HG03045 (cell line): ENCODE measurements at regions not wholly inside any gene's neighbourhood (a gene's known extent, or its start where the extent isn't known, plus 50 kb on each side); places are given as distances from the start of the nearest gene placed in this dataset.
"Not testable (repeated sequence)": the region's sequence is repeated elsewhere in the genome, so short reads cannot be mapped to it uniquely, and the experiment has no call there.

Experiments used
- ATAC-seq: cut with Tn5 transposase; IDR thresholded peaks from one replicate; pipeline ENCODE4 v1.9.1; 2021; ENCODE audit warnings: mild to moderate bottlenecking, moderate library complexity; ENCODE audit not compliant: unreplicated experiment

DNA sequence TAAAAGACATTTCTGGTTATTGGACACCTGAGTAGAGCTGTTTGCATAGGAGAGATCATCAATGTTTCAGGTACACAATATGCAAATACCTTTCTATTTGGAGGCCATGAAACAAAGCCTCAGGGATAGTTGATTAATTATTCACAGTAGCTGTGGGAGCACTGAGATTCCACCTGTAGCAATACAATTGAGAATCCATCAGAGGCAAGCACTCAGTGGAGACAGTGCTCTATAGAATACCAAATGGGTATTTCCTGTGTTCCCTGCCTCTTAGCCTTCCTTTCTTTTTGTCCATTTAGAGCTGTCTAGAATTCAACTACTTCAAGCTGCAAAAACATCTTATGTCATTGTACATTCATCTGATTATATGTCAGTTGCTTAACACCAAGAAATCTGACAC lies 1754.0 kb upstream of the ACO1 start:
- no peak for ATAC-seq

DNA sequence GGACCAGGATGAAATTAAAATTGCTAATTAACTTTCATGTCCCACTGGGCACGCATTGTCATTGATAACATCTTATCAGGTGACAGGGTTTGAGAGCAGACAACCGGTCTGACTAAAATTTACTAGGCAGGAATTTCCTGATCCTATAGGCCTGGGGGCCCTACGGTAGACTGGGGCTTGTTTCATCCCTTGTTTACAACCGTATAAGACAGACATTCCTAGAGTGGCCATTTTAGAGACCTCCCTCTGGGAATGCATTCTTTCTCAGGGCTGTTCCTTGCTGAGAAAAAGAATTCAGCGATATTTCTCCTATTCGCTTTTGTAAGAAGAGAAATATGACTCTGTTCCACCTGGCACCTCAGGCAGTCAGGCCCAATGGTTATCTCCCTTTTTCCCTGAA lies 1737.8 kb upstream of the ACO1 start:
- not testable (repeated sequence) for ATAC-seq

GRCh38 chr9:30661925-30662324 lies 1722.5 kb upstream of the ACO1 start:
- ATAC-seq: no peak

DNA sequence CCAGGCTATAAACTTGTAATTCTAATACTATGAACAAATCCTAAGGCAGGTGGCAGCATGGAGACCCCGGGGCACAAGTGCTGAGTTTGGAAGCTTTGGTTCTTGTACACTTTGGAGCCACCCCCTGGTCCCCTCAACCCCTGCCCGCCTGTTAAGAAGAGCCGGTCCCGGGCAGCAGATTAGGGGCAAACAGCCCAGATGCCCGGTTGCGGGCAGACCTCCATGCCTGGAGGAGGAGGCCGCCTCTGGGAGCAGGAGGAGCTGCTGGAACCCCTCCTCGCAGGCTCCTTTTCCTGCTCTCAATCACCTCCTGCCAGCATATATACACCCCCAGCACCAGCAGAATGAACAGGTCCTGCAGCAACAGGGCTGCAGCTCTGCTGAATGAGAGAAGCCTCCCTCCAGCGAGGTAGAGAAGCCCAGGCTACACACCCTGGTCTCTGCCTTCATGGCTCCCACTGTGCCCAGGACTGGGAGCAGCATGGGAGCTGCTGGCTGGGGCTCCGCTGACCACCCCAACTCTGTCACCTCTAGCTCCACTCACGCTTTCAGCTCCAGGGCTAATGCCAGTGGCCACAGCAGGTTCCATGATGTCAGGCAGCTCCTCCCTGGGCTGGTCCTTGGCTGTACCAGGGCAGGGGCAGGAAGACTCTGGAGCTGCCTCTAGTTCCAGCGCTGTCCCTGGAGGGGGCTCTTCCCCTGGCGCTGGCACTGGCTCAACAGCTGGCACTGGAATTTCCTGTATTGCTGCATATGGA lies 1713.5 kb upstream of the ACO1 start:
- ATAC-seq: no peak

DNA sequence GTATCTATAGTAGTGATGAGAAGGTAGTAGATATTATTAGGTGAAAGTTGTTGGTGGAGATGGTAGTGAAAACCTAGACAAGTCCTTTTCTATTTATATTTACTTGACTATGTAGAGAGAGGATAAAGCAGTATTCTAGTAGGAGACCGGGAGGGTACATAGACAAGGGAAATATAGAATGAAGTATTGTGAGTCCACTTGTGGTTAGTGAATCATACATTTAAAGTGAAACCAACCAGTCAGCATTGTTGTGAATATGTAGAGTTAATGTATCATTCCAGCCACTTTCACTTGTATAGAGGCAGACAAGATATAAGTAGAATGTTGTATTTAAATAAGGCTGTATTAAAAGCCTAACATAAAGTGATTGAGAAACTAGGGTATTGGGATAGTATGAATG lies 1711.3 kb upstream of the ACO1 start:
- no peak for ATAC-seq

DNA sequence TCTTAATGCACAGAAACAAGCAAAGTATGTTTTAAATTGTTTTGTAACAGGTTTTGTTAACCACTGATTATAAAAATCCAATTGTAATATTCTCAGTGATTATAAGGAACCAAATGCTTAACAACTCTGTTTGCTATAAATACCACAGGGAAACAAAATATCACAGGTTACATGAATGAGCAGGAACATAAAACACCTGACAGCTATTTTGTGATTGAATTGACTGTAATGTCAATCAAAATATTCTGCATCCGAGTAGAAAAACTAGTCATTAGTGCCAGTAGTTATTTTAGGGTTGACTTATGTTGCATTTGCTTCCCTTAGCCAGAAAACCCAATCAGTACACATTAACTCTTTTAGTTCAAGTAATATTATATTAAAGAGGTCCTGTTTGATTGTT lies 1707.8 kb upstream of the ACO1 start:
- ATAC-seq: no peak

GRCh38 chr9:30677221-30677620 lies 1707.2 kb upstream of the ACO1 start:
- ATAC-seq: no peak

- no peak for ATAC-seq
Observed at GRCh38 chr9:30688801-30689200, 1695.6 kb upstream of the ACO1 start.

DNA sequence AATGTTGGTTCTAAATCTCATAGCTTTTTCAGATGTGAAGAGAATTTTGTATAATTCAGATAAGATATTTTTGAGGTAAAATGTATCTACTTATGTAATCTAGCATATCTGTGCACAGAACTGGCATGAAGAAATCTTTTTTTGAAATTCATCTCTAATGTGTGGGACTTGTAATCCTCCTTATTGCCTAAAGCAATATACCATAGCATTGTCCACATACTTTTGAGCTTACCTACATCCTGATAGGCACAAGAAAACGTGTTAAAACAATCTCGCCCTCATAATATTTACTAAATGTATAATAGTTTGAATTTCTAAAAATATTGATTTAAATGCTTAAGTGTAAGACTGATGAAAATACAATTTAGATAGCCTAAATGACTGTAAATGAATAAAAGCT lies 1686.5 kb upstream of the ACO1 start:
- no peak for ATAC-seq

DNA sequence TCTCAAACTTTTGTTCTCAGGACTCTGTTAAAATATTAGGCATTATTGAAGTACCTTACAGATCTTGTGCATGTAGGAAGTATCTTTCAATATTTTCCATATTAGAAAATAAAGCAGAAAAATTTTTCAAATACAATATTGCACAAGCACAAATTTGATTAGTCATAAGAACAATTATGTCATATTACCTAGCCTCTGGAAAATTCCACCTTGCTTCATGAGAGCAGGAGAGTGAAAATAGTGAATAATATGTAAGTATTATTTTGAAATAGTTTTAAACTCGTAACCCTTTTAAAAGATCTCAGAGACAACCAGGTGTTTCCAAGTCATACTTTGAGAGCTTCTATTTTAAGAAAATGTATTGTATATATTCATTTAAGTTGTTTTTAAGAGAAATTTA lies 1672.9 kb upstream of the ACO1 start:
- no peak for ATAC-seq

DNA sequence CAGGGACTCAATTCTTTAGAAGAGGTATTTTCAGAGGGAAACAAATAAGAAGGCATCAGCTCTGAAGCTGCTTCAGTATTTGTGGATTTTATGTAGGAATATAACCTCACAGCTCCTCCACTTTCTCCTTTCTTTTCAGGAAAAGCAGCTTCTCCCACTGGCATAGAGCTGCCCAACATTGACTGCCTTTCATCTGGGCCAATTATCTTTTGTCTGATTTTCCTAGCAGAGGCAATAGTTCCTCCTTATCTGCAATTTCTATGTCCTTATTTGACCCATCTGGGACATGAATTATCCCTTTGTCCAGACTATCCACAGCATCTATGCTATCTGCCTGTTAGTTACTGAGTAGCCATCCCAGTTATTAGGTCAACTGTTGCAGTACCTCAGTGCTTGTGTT lies 1671.2 kb upstream of the ACO1 start:
- ATAC-seq: no peak

GRCh38 chr9:30714389-30714788 lies 1670.1 kb upstream of the ACO1 start:
- ATAC-seq: no peak

- no peak for ATAC-seq
Observed at GRCh38 chr9:30718483-30718882, 1666.0 kb upstream of the ACO1 start.

- no peak for ATAC-seq
Observed at GRCh38 chr9:30722065-30722464, 1662.4 kb upstream of the ACO1 start.

DNA sequence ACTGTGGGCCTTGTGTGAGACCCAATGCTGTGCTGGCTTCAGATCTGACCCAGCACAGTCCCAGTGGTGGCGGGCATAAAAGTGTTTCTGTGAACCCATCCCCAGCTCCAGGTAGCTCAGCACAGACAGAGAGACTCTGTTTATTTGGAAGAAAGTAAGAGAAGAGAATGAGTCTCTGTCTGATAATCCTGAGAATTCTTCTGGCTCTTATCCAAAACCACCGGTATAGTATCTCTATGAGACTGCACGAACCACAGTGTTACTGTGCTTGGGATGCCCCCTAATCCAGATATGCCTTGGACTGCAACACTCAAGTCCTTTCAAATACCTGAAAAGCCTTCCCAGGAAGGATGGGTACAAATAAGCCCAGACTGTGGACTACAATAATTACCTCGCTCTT lies 1660.8 kb upstream of the ACO1 start:
- no peak for ATAC-seq

DNA sequence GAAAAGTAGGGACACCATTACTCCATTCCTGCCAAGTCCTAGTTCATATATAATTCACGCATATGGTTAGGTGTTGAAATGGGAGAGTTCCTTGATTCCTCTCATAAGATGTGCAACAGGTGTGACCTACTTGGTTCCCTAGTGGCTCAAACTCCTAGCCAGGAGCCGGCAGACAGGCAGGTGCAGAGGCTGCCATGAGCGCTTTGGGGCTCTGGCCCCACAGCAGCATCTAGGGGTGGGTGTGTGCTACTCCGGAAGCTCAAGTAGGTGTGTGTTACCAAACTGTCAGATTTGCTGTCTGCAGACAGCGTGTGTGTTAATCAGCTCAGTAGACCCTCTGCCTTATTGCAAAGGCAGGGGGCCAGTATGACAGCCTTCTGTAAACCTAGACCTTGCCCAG lies 1652.4 kb upstream of the ACO1 start:
- no peak for ATAC-seq

- ATAC-seq: no peak
Observed at GRCh38 chr9:30744871-30745270, 1639.6 kb upstream of the ACO1 start.

DNA sequence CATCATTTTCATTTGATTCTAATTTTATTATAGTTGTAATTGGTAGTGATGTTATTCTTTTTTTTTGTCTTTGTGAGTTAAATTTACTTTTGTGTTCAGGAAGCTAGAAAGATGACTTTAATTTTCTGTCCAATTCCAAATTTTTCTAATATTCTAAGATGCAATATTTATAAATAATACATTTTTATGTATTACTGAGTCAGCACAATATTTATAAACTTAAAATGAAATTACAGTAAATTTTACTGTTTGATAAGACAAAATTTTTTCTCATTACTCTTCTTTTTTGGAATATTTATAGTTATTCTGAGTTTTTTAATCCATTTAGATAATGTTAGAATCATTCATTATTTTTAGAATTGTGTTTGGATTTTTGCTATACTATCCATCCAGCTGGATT lies 1637.9 kb upstream of the ACO1 start:
- no peak for ATAC-seq

DNA sequence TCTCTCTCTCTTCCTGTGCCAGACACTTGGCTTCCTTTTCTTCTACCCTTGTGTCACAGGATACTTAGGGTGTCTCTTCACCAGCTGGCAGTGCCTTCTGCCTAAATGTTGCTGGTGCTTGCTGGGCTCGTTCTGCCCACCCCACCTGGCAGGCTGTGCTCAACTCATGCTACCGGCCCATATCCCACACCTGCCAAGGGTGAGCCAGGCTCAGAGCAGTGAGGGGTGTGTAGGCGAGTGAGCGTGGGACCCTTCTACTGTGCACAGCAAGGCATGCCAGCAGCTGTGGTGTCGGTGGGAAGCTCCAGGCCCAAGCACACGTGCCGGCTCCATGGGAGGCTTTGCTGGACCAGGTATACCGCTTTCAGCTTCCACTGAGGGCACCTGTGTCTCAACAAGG lies 1626.7 kb upstream of the ACO1 start:
- no peak for ATAC-seq

DNA sequence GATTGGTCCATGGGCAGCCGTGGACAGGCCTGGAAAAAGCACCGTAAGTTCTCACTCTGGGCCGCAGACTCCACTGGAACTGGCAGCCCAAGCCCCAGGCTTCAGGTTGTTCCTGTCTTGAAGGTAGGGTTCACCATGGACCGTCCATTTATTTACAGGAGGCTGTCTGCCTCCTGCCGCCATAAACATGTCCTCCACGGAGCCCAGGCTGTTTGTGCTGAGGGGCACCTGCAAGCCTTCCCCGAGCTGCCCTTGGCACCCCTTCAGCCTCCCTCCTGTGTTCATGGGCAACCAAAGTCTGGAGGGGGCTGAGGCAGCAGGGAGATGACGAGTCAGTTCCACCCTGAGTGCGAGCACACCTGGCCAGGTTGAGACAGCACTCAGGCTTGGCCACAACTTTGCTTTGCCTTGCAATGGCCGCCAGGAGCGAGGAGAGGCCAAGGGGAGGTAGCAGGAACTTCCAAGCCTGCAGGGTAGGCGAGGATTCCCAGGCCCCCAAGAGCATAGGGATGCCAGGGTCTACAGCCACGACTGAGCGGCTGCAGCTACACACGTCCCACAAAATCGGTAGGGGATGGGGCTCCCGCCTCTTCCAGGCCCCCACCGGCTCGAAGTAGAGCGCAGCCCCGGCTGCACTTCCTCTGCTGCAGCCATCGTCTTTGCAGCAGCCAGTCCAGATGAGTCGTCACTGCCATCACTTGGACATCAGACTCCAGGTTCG lies 1625.6 kb upstream of the ACO1 start:
- ATAC-seq: no peak

DNA sequence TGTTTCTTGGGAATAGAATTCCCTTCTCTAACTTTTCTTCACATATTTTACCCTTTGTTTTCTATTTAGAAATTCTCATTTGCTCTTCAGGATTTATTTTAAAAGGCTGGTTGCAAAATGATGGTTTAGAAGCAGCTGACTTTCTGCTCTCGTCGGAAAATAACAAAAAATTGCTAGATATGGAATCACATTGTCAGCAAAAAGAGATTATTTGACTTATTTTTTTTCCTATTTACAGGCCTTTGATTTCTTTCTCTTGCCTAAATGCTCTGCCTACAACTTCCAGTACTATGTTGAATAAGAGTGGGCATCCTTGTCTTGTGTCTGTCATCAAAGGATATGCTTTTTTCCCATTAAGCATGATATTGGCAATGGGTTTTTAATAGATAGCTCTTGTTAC lies 1619.1 kb upstream of the ACO1 start:
- no peak for ATAC-seq

DNA sequence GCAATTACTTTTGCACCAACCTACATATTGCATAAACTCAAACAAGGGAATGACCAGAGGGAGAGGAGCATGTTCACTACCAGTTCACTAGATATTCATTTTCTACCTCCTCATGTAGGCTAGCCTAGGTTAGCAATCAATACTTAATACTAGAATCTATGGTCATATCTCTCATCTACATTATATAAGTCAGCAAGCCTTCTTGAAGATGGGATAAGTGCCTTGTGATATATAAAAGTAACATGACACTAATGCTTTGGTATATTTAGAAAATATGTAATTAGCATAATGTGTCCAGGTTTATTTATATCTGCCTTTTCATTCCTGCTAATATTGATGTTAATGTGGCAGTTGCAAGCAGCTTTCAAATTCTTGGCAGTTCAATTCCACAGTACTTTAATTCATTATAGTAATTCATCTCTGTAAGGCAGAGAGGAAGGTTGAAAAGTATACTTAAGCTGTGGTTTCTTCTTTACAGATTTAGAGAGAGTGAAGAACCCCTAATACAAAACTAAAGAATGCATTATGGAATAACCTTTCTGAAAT lies 1613.2 kb upstream of the ACO1 start:
- ATAC-seq: no peak
